Stimulated activated CD8-positive, alpha-beta memory T cell treated with anti-CD3 and anti-CD28 coated beads, Interleukin-12 subunit alpha, Interleukin-12 subunit beta, amount 100 ng/mL, for 1 hour (primary cell): ENCODE measurements at regions not wholly inside any gene's neighbourhood (a gene's known extent, or its start where the extent isn't known, plus 50 kb on each side); places are given as distances from the start of the nearest gene placed in this dataset.

ENCODE experiments used
- DNase-seq: peaks from one replicate; pipeline ENCODE4 v3.0.0-alpha.2; 2020; ENCODE audit warnings: low read depth

GRCh38 chr3:72109327-72110259 lies 324.6 kb upstream of the PROK2 start:
- no peak for DNase-seq

- no peak for DNase-seq
These were observed 320.4 kb upstream of the PROK2 start for GRCh38 chr3:72105306-72105705.

- no peak for DNase-seq
These were observed 317.2 kb upstream of the PROK2 start for GRCh38 chr3:72102112-72102616.

DNA sequence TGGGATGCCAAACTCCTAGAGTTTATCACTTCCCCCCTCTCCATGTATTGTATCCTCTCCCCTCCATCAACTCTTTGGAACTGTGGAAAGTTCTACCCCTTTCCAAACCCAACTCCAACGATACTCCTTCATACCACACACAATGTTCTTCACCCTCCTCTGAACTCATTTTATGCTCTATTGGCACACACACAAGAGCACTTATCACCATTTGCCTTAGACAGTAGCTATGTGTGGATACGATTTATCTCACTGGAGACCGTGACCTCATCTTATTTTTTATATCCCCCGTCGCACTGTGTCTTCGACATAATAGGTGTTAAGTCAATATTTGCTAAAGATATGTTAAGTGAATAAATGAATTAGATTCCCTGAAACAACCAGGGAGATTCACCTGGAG lies 316.5 kb upstream of the PROK2 start:
- no peak for DNase-seq

DNA sequence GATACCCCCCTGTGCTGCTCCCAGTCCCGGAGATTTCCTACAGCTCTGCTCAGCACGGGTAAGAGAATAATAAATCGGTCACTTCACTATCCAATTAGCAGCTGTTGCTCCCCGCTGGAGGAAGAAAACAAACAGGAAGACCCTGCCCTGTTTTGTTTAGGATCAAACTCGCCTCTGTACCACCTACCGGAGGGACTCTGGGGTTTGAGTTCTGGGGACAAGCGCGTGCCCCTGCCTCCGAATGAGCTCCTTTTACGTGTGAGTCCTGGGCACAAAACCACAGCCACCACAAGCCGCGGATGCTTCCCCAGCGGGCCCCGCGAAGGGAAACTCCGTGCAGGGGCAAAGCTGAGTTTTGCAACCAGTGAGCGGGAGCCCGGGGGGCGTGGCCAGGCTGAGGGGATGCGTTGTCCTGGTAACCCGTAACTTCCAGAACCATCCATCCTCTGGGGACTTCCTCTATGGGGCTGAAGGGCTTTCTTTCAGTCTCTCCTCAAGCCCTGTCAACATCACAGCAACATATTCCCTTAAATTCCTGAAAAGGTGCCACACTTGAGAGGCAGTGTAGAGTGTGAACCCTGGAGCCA lies 315.7 kb upstream of the PROK2 start:
- peak; percentile 71 for DNase-seq

DNA sequence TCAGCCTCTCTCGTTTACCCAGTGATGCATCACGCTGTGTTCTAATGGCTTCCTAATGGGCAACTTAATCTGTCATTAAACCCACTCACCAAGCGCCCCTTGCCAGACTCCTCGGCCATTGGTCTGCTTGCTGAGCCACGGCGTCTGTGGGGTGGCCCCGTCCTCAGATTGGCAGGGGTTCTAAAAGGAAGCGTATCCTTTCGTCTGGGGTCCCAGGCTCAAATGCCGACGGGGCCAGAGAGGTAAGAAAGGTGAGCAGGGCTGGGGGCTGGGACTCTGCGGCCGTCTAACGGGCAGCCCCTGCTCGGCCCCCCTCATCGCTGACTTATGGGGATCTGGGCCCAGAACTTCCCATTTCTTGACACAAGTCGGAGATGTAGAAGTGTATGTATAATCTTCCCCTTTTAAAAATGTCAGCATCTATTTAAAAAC lies 315.1 kb upstream of the PROK2 start:
- DNase-seq: no peak

GRCh38 chr3:72099326-72100079 lies 314.6 kb upstream of the PROK2 start:
- DNase-seq: no peak

DNA sequence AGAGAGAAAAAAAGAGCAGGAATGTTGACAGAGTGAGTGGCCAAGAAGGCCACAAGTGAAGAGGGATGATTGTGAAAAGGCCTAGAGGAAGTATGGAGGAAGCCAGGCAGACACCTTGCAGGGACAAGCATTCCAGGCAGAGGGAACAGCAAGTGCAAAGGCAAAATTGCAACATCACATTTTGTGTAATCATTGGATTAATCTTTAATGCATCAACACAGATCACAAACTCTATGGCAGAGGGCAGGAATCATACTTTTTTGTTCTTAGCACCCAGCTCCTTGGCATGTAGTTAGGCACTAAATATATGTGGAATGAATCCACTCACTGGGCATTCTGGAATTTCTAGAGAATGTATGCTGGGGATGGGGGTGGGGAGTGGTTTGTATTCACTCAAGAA lies 312.1 kb upstream of the PROK2 start:
- DNase-seq: no peak

DNA sequence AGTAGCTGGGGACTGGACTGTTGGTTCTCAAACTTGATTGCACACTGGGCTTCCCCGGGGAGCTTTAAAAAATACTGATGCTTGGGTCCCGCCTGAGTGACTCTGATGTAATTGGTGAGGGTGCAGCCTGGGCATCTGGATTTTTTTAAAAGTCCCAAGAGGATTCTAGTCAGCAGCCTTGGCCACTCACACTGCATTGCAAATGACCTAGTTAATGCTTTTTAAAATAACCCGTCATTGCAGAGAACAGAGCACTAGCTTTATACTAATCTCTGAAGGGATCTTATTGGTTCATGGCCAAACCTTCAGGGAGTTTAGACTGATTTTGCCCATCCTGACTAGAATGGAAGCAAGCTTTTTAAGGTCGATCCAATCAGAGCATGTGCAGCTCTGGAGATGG lies 310.6 kb upstream of the PROK2 start:
- no peak for DNase-seq

DNA sequence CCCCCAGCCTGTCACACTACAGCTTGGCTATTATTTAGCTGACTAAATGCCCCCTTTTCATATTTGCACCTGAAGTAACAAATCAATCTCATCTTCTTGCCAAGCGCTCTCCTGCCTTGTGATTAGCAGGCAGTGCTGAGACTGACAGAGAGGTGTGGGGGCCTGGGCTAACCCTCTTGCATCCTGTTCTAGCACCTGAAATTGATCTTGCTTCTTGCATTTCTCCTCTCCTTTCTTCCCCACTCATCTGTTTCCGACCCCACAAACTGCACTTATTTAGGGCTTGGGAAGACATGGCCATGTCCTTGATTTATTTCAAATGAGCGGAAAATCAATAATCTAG lies 309.0 kb upstream of the PROK2 start:
- no peak for DNase-seq

DNA sequence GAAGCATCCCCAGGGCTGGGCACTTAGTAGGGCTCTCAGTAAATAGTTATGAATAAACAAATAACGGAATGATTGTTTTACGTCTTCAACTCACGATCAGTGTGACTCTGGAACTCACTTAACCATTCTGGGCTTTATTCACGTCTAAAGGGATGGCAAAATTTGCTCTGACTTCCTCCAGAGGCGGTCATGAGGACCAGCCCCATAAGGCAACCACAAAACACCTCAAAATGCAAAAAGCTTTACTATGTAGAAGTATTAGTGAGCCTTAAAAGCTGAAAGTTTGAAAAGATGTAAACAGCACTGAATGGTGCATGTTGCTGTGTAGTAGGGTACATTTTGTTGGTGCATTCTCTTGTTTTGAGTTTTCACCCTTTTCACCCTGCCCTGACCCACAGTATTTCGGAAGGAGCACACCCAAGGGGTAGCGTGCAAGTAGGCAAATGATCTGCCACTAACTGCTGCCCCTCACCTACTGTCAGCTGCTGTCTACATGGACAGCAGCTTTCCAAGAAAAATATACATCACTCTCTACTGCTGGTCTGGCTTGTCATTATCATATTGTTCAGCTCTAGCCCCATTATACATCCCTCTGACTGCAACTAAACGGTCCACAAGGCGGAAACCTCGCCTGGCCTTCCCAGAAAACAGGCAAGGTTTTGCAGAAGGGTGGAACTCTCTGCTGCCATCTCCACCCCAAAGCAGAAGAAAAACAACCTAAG lies 308.5 kb upstream of the PROK2 start:
- no peak for DNase-seq

DNA sequence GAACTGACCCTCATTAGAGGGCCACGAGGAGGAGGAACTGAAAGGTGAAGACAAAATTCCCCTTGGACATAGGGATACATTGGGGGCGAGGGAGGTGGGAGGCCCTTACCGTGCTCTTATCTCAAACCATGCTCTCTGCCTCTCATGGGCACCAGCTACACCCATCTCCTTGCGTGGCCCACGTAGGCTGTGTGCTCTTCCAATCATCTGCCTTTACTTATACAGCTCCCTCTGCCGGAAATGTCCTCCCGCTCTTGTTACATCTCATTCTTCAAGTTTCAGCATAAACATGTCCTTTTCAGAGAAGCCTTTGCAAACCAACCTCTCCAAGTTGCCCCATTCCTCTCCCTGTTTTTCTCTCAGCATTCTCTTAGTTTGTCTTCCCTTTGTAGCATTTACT lies 307.8 kb upstream of the PROK2 start:
- DNase-seq: no peak

GRCh38 chr3:72088486-72089025 lies 303.6 kb upstream of the PROK2 start:
- DNase-seq: no peak

DNA sequence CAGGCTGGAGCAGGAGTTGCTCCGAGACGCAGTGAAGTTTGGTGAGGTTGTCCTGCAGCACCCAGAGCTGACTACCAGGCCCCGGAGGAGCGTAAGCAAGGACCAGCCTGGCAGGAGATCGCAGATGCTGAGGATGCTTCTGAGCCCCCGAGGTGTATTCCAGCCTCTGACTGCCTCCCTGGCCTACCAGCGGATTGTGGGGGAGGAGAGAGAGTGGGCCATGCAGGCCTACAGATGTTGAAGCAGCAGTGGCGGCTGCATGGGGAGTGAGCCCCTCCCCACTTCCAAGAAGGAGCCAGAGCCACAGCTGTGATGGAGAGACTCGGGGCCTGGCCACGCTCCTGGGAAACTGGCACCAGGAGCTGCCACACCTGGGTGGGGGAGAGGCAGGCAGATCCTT lies 302.5 kb upstream of the PROK2 start:
- DNase-seq: no peak

DNA sequence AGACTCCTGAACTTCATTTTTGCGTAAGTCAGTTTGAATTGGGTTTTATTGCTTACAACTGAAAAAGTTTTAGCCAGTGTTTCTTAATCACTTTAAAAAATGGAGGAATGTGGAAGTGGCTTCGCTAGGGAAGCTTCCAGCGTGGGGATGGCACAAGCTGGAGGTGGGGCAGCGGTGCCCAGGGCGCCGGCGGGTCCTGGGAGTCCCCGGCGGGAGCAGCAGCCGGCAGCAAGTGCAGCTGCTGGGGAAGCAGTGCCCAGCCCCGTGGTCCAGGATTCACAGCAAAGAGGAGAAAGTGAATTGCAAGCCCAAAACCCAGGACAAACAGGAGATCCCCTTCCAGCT lies 301.8 kb upstream of the PROK2 start:
- no peak for DNase-seq

GRCh38 chr3:72086042-72086742 lies 301.2 kb upstream of the PROK2 start:
- no peak for DNase-seq

DNA sequence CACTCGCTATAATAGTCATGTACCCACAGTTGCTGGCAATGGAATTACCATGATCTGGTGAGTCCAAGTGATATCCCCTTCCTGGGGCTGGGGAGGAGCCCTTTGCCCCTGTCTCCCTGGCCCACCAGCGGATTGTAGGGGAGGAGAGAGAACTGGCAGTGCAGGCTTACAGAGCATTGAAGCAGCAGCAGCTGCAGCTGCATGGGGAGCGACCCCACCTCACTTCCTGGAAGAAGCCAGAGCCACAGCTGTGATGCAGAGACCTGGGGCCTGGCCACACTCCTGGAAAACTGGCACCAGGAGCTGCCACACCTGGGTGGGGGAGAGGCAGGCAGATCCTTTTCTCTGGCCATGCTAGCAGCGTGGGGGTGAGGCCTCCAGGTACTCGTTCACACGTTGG lies 300.1 kb upstream of the PROK2 start:
- no peak for DNase-seq

GRCh38 chr3:72082776-72083462 lies 298.0 kb upstream of the PROK2 start:
- no peak for DNase-seq

DNA sequence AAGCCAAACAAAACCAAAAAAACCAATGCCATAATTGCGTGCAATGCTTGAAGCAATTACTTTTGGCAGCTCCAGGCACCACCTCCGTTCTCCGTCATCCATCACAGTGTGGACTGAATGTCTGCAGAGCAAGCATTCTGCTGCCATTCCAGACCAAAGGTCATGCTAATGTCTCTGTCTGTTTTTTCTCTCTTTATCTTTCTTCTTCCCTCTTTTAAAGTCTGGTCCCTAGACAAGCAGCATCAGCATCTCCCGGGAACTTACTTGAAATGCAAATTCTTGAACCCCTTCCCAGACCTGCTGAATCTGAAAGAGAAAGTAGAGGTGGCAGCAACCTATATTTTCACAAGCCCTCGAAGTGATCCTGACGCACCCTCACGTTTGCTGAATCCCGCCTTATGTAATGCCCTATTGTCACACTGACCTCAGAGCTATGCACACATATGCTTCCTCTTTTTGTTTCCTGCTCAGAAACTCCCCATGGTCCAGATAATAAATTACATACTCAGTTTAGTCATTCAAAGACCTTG lies 297.3 kb upstream of the PROK2 start:
- no peak for DNase-seq

DNA sequence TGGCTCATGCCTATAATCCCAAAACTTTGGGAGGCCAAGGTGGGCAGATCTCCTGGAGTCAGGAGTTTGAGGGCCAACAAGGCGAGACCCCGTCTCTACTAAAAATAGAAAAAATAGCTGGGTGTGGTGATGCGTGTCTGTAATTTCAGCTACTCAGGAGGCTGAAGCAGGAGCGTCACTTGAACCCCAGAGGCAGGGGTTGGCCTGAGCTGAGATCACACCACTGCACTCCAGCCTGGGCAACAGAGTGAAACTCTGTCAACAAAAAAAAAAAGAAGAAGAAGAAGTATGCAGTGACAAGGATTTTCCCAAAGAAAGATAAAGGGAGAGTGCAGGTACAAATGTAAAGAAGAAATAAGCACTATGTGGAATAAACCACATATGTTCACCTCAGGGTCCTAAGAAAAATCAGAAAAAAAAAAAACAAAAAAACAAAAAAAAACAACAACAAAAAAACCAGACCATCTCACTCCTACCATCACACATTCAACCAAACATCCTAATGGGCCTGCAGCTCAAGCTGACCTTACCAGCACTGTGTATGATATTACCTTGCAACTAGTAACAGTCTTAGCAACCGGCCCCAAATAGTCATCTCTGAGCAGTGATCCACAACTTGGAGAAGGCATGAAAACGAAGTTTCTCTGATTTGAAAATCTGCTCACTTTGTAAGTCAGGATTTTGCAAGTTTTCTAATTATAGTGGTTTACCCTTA lies 296.7 kb upstream of the PROK2 start:
- DNase-seq: no peak
